A549 (cell line): ENCODE measurements at regions not wholly inside any gene's neighbourhood (a gene's known extent, or its start where the extent isn't known, plus 50 kb on each side); places are given as distances from the start of the nearest gene placed in this dataset.

ENCODE experiments used
- ELK1 ChIP-seq: fragments of 150-350 bp; IDR thresholded peaks from 2 replicates; pipeline ENCODE4 v1.6.1; 2014; ENCODE audit warnings: low read depth, mild to moderate bottlenecking, low read length
- EP300 ChIP-seq, 2 experiments: fragments of >200 bp; sonication (Bioruptor Twin); formaldehyde crosslinking; IDR thresholded peaks; 2 replicates in 1 of 2; 3 replicates in 1 of 2; pipeline ENCODE4 v1.6.1; 2016 to 2017
- RCOR1 ChIP-seq: fragments of 150-350 bp; IDR thresholded peaks from 2 replicates; pipeline ENCODE4 v1.6.1; 2014; ENCODE audit warnings: antibody characterized with exemption, low read length, low read depth
- TFCP2L1 ChIP-seq: fragments of 250-450 bp; sonication (Bioruptor Pico); IDR thresholded peaks from 2 replicates; pipeline ENCODE4 v1.5.0; 2021; ENCODE audit warnings: mild to moderate bottlenecking

GRCh38 chr17:27368980-27369379, 75.1 kb downstream of the WSB1 start:
- TF ChIP-seq ELK1 (no peak), TFCP2L1 (CRISPR knock-in tag) (no peak), EP300 (IDR thresholded peaks at IDR 0.05) (no peak), RCOR1 (no peak)
